K562 (cell line): ENCODE measurements at regions not wholly inside any gene's neighbourhood (a gene's known extent, or its start where the extent isn't known, plus 50 kb on each side); places are given as distances from the start of the nearest gene placed in this dataset.

Experiments used
- ATAC-seq: fragments of 200-7000 bp; cut with Tn5 transposase; 3 replicates; pipeline ENCODE4 v1.9.1; 2020; ENCODE audit warnings: moderate library complexity
- BruUV-seq: library from RNA; stranded (reverse); fragments of 400-500 nt; replicated peaks from 2 replicates; lab custom pipeline; 2021; lab: Mats Ljungman, UMichigan
- CTCF ChIA-PET: fragments of 300-600 bp; formaldehyde crosslinking; extraction: SDS; loops from one replicate; lab custom pipeline; 2021; ENCODE audit warnings: low intra/inter-chr PET ratio; lab: Yijun Ruan, JAX
- POLR2A ChIA-PET: fragments of 300-600, 350-650 bp; sonication (Branson Sonifier 250); formaldehyde crosslinking; extraction: SDS; loops from one replicate; lab custom pipeline; 2021; ENCODE audit warnings: antibody characterized with exemption, inconsistent platforms; lab: Yijun Ruan, JAX
- DNase-seq, 4 experiments: peaks; one replicate each; pipeline versions ENCODE4 v3.0.0 to v3.0.0-alpha.2; 2011 to 2018; ENCODE audit warnings: low spot score in 3 of 4, mixed read lengths in 3 of 4; ENCODE audit errors: extremely low read depth in 1 of 4
- FAIRE-seq: peaks from 2 replicates; lab custom pipeline; 2011; peaks lifted over from hg19 to GRCh38; lab: Jason Lieb, UNC
- H2AFZ ChIP-seq: 2 replicates; pipeline ENCODE4 v1.6.0; 2011; ENCODE audit warnings: low read depth, low read length, control low read depth, inconsistent platforms
- H3K27ac ChIP-seq: fragments of 200-600 bp; 3 replicates; pipeline ENCODE4 v1.8.0; 2011; ENCODE audit warnings: low read depth, mild to moderate bottlenecking, control low read depth, inconsistent platforms, low read length, moderate library complexity, mixed read lengths; ENCODE audit errors: extremely low read depth
- H3K27me3 ChIP-seq, 2 experiments: fragments of 300-600 bp in 1 of 2; 2 replicates in 1 of 2; 3 replicates in 1 of 2; pipeline versions ENCODE4 v1.6.0 to v1.8.0; 2011; ENCODE audit warnings: inconsistent platforms in 2 of 2, low read length in 2 of 2, mild to moderate bottlenecking in 1 of 2, mixed read lengths in 1 of 2, moderate library complexity in 1 of 2; ENCODE audit not compliant: control insufficient read depth in 2 of 2, insufficient read depth in 2 of 2
- H3K36me3 ChIP-seq: fragments of 300-600 bp; 3 replicates; pipeline ENCODE4 v1.8.0; 2011; ENCODE audit warnings: mild to moderate bottlenecking, low read length, inconsistent platforms; ENCODE audit not compliant: control insufficient read depth, insufficient read depth
- H3K4me1 ChIP-seq, 2 experiments: fragments of 200-600 bp in 1 of 2; replicated peaks in 1 of 2; 2 replicates in 1 of 2; 3 replicates in 1 of 2; pipeline versions ENCODE4 v1.5.1 to v1.8.0; 2011; ENCODE audit warnings: inconsistent platforms in 2 of 2, low read length in 2 of 2, mild to moderate bottlenecking in 1 of 2, mixed read lengths in 1 of 2, moderate library complexity in 1 of 2; ENCODE audit not compliant: control insufficient read depth in 2 of 2, insufficient read depth in 2 of 2
- H3K4me2 ChIP-seq: 2 replicates; pipeline ENCODE4 v1.6.1; 2011; ENCODE audit warnings: low read length, control low read depth, inconsistent platforms, mixed read lengths; ENCODE audit not compliant: insufficient read depth
- H3K4me3 ChIP-seq: fragments of 200-600 bp; sonication (generic), shearing (Covaris generic); 2 replicates; pipeline ENCODE4 v1.5.1; 2016; ENCODE audit warnings: control low read depth, inconsistent platforms
- H3K79me2 ChIP-seq: fragments of 200-600 bp; 3 replicates; pipeline ENCODE4 v1.8.0; 2011; ENCODE audit warnings: low read length, inconsistent platforms; ENCODE audit not compliant: control insufficient read depth, insufficient read depth
- H3K9ac ChIP-seq, 2 experiments: 2 replicates each; pipeline versions ENCODE4 v1.6.0 to v1.6.1; 2011; ENCODE audit warnings: low read depth in 2 of 2, low read length in 2 of 2, control low read depth in 1 of 2, inconsistent platforms in 1 of 2, mild to moderate bottlenecking in 1 of 2, mixed read lengths in 1 of 2; ENCODE audit not compliant: insufficient read depth in 1 of 2
- H3K9me1 ChIP-seq: one replicate; pipeline ENCODE4 v1.6.0; 2011; ENCODE audit warnings: inconsistent platforms, mild to moderate bottlenecking, low read length, moderate library complexity; ENCODE audit not compliant: control insufficient read depth, insufficient read depth
- H3K9me3 ChIP-seq: replicated peaks from 2 replicates; pipeline ENCODE4 v1.5.1; 2011; ENCODE audit warnings: low read depth, low read length, inconsistent platforms; ENCODE audit not compliant: control insufficient read depth, insufficient read depth
- H4K20me1 ChIP-seq: replicated peaks from 2 replicates; pipeline ENCODE4 v1.6.1; 2011; ENCODE audit warnings: low read length, inconsistent platforms, mixed read lengths; ENCODE audit not compliant: control insufficient read depth, insufficient read depth
- CLOCK ChIP-seq: fragments of 250-450 bp; sonication (Bioruptor Pico); IDR thresholded peaks from 2 replicates; pipeline ENCODE4 v1.4.0; 2020; ENCODE audit warnings: mild to moderate bottlenecking, moderate library complexity, borderline replicate concordance
- SMARCC2 ChIP-seq: fragments of 450-650 bp; IDR thresholded peaks from 2 replicates; pipeline ENCODE4 v1.6.1; 2017; ENCODE audit warnings: antibody characterized with exemption, moderate library complexity, mild to moderate bottlenecking, low read depth
- TSHZ1 ChIP-seq: fragments of 250-450 bp; sonication (Bioruptor Pico); IDR thresholded peaks from 2 replicates; pipeline ENCODE4 v1.4.0; 2020; ENCODE audit warnings: mild to moderate bottlenecking, moderate library complexity
- WGBS: fragments of 100-300 bp; shearing (Covaris generic); methylation state at CpG from one replicate; pipeline ENCODE4 v1.1.6; 2016; ENCODE audit warnings: low coverage, mixed read lengths; ENCODE audit not compliant: insufficient coverage; ENCODE audit errors: missing lambda C conversion rate; 5-methylcytosine and 5-hydroxymethylcytosine counted together
- in situ Hi-C: fragments of 300-500 bp; cut with MboI; formaldehyde crosslinking; loops from 4 replicates; pipeline ENCODE4 v1.15.0; 2018; ENCODE audit warnings: inconsistent platforms, mixed read lengths
- intact Hi-C: fragments of 100-400 bp; cut with micrococcal nuclease; formaldehyde crosslinking; loops from 2 replicates; pipeline ENCODE4 v1.14.2; 2022

GRCh38 chr18:2204736-2205135, 366.6 kb downstream of the METTL4 start:
- ChIA-PET CTCF (no interaction called here), POLR2A (no interaction called here)
- TF ChIP-seq TSHZ1 (CRISPR knock-in tag) (no peak), CLOCK (CRISPR knock-in tag) (no peak), SMARCC2 (no peak)
- no peaks in the 10 kb centered on the region for H3K9me1 ChIP-seq
- no peaks in the 10 kb centered on the region for H3K79me2 ChIP-seq
- H4K20me1 ChIP-seq = no peaks in the 10 kb centered on the region
- DNase-seq (no peak), FAIRE-seq (no peak), ATAC-seq (no peak)
- in situ Hi-C loops = no loop called here
- no peaks in the 10 kb centered on the region for H3K27me3 ChIP-seq
- no peaks in the 10 kb centered on the region for H3K36me3 ChIP-seq
- no peak overlapping the region for H3K4me2 ChIP-seq
- WGBS = 17% methylated on average over 2 of the region's 2 CpGs
- intact Hi-C loops = no loop called here
- no peak overlapping the region for H3K27ac ChIP-seq
- no TSS peak for BruUV-seq
- no peaks in the 10 kb centered on the region for H3K9me3 ChIP-seq
- no peaks in the 10 kb centered on the region for H3K4me1 ChIP-seq
- no peak overlapping the region for H3K4me3 ChIP-seq
- H3K9ac ChIP-seq = no peak overlapping the region
- H2AFZ ChIP-seq = no peak overlapping the region
